NT2/D1 (cell line): ENCODE measurements at regions not wholly inside any gene's neighbourhood (a gene's known extent, or its start where the extent isn't known, plus 50 kb on each side); places are given as distances from the start of the nearest gene placed in this dataset.

Experiments used
- SUZ12 ChIP-seq: IDR thresholded peaks from 2 replicates; pipeline ENCODE4 v1.6.1; 2011; ENCODE audit not compliant: insufficient read length, insufficient read depth; ENCODE audit errors: extremely low read depth
- YY1 ChIP-seq: IDR thresholded peaks from 2 replicates; pipeline ENCODE4 v1.6.1; 2011; ENCODE audit not compliant: insufficient read length, insufficient read depth
- ZNF274 ChIP-seq: IDR thresholded peaks from 2 replicates; pipeline ENCODE4 v1.6.1; 2011; ENCODE audit warnings: mild to moderate bottlenecking, low read depth, low read length

GRCh38 chr17:77374170-77374936, 233.6 kb downstream of the SEC14L1 start:
- no peak for TF ChIP-seq SUZ12
- TF ChIP-seq ZNF274, result no peak
- TF ChIP-seq YY1, result no peak
